Dedifferentiated amniotic fluid mesenchymal stem cell (primary cell): ENCODE measurements at regions not wholly inside any gene's neighbourhood (a gene's known extent, or its start where the extent isn't known, plus 50 kb on each side); places are given as distances from the start of the nearest gene placed in this dataset.
"Not testable (repeated sequence)": the region's sequence is repeated elsewhere in the genome, so short reads cannot be mapped to it uniquely, and the experiment has no call there.

ENCODE experiments used
- DNase-seq: peaks from one replicate; pipeline ENCODE4 v3.0.0-alpha.2; 2016; ENCODE audit errors: extremely low spot score

DNA sequence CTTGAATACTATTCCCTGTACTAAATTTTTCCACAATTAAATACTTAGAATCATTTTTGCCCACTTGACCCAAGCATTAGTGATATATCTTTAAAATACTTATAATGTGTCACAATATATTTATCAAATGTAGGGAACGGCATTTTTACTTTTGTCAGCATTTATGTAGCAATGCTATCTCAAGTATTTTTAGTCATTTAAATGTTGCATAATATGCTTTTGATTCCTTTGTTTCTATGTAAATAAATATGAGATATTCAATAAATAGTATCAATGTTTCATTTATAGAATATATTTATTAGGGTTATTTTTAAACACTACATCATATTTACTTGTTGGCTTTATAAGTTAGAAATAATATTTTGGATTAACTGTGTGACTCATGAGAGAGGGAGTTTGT is 199.7 kb upstream of the WSB1 start:
- DNase-seq: not testable (repeated sequence)

DNA sequence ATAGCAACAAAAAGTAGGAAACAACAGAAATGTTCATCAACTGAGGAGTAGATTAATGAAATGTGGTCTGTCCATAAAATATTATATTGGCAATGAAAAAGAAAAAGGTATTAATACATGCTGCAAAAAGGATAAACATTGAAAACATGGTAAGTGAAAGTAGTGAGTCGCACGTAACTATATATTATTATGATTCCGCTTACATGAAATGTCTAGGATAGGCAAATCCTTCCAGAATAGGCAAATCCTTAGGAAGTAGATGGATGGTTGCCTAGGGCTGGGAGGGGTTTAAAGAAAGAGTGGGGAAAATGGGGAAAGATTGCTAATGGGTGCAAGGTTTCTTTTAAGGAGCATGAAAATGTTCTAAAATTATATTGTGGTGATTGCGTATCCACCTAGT is 198.1 kb upstream of the WSB1 start:
- DNase-seq: not testable (repeated sequence)

DNA sequence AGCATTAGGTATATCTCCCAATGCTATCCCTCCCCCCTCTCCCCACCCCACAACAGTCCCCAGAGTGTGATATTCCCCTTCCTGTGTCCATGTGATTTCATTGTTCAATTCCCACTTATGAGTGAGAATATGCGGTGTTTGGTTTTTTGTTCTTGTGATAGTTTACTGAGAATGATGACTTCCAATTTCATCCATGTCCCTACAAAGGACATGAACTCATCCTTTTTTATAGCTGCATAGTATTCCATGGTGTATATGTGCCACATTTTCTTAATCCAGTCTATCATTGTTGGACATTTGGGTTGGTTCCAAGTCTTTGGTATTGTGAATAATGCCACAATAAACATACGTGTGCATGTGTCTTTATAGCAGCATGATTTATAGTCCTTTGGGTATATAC is 194.6 kb upstream of the WSB1 start:
- DNase-seq: not testable (repeated sequence)

DNA sequence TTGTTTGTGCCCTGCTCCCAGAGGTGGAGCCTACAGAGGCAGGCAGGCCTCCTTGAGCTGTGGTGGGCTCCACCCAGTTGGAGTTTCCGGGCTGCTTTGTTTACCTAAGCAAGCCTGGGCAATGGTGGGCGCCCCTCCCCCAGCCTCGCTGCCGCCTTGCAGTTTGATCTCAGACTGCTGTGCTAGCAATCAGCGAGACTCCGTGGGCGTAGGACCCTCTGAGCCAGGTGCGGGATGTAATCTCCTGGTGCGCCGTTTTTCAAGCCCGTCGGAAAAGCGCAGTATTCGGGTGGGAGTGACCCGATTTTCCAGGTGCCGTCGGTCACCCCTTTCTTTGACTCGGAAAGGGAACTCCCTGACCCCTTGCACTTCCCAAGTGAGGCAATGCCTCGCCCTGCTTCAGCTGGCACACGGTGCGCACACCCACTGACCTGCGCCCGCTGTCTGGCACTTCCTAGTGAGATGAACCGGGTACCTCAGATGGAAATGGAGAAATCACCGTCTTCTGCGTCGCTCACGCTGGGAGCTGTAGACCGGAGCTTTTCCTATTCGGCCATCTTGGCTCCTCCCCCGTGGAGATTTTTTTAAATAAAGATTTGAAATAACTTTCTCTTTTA is 189.2 kb upstream of the WSB1 start:
- DNase-seq: not testable (repeated sequence)

DNA sequence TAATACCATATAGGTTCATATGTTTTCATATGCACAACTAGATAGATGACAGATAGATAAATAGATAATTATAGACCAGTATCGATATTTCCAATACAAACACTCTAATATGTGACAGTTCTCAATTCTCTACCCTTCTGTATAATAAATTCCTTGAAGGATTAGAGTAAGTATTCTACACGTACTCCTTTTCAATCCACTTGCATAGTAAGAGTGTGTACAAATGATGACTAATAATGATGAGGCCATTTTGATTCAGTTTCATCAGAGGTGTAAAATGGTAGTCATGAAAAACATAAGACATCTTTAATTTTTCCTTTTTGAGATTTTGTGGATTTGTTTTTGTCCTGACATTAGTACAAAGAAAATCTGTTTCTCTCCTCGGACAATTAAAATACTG is 188.3 kb upstream of the WSB1 start:
- DNase-seq: no peak

DNA sequence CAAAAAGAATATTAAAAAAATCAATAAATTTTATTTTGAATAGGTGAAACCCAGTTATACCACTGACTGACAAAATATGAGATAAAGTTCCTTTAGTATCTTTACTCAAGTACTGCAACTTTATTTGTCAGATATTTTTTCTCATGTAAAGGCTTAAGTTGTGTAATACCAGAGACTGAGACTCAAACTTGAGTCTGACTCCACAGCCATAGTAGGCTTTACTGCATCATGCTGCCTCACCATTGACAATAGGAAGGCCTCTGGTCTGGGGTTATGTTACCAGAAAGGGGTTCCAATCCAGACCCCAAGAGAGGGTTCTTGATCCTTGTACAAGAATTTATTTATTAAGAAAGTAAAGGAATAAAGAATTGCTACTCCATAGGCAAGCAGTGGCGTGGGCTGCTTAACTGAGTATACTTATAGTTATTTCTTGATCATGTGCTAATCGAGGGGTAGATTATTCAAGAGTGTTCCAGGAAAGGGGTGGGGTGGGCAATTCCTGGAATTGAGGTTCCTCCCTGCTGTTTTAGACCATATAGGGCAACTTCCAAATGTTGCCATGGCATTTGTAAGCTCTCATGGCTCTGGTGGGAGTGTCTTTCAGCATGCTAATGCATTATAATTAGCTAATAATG is 187.4 kb upstream of the WSB1 start:
- no peak for DNase-seq

DNA sequence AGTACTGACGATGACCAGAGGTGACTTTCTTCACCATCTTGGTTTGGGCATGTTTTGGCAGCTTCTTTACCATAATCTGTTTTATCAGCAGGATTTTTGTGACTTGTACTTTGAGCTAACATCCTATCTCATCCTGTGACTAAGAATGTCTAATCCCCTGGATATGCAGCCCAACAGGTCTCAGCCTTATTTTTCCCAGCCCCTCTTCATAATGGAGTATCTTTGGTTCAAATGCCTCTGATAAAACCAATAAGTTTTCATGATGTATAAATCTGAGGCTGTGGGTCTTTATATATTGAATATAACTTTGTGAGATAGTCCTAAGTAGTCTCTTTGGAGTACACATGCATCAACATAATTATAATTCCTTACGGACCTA is 186.9 kb upstream of the WSB1 start:
- DNase-seq: no peak

DNA sequence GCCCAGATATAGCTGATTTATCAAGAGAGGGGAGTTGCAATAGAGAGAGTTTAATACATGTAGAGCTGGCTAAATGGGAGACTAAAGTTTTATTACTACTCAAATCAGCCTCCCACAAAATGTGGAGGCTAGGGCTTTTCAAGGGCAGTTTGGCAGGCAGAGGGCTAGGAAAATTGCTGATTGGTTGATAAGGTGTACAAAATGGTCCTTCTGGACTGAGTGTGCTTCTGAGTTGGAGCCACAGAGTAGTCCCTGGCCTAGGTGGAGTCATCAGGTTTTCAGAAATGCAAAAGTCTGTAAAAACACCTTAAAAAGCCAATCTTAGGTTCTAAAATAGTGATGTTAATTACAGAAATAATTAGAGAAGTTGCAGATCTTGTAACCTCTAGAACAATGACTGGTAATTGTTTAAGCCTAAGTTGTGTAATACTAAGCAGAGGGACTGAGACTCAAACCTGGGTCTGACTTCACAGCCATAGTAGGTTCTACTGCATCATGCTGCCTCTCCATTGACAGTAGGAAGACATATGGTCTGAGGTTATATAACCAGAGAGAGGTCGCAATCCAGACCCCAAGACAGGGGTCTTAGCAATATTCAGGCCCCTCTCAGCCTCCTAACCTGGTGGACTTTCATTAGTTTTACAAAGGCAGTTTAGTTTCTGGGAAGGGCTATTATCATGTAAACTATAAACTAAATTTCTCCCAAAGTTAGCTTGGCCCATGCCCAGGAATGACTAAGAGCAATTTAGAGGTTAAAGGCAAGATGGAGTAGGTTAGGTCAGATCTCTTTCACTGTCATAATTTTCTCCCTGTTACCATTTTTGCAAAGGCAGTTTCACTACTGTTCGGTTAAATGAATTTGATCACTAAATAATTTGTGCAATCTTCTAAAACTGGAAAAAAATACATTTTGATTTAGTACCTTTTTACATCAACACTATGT is 186.3 kb upstream of the WSB1 start:
- not testable (repeated sequence) for DNase-seq

DNA sequence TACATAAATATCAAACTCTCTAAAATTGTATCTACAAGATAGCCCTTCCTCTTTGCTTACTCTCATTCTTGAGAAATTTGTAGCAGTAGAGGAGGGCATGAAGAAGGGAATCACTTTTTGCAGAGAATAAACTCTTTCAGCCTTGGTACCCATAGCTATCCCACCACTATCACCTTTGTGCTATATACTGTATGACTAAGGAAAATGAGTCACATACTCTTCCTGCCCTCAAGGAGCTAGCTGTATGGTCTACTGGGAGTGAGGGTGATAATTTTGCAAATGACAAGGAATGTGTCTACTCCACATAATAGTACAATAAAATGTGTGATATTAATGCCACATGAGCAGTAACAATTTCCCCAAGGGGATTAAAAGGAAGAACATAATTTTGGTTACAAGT is 184.6 kb upstream of the WSB1 start:
- DNase-seq: no peak

DNA sequence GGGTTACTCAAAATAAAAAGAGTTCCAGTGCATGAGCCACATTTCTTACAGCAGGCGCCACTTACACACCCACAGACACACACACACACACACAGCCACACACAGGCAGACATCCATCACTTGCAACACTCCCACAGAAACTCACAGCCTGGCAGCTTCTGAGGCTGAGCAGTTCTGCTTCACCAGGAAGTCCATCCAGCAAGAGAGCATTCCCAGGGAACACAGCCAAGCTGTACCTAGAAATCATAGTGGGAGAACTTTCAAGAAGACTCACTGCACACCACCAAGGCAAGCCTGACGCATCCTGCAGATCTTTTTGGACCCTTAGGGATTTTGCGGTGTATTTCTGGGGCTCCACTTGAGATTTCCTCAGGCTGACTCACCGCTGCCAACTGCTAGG is 140.9 kb upstream of the WSB1 start:
- DNase-seq: no peak

DNA sequence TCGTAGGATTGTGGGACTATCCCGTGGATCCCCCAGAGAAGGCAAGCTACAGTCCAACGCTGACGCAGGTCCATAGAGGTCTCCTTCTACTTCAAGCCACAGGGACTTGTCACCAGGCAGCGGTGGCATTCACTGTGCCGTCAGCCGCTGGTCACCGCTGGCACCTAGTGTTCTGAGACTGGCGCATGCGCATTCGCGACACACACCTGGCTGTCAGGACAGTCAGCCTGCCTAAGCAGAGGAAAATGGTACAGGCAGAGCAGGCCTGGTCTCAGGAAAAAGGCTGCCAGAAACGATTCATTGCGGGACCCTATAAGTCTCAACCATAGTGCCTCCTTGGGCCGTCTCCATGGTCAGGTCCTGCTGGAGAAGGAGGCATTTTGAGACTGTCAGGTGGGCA is 138.0 kb upstream of the WSB1 start:
- no peak for DNase-seq

DNA sequence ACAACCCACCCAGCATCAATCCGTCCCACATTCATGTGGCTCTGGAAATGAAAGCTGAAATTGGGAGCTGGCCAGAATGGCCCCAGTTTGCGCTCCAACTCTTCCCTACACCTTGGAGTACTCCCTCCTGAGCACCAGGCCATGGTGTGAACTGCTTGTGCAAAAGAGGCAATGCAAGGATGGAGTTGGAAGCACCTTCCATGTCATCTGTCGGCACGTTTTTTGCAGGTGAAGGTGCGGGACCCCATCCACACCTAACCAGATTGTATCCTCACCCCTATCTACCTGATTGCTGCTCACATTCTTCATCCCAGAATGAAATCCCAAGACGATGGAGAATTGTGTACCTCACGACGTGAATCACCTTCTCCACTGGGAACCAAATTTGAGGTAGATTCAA is 136.6 kb upstream of the WSB1 start:
- DNase-seq: no peak

DNA sequence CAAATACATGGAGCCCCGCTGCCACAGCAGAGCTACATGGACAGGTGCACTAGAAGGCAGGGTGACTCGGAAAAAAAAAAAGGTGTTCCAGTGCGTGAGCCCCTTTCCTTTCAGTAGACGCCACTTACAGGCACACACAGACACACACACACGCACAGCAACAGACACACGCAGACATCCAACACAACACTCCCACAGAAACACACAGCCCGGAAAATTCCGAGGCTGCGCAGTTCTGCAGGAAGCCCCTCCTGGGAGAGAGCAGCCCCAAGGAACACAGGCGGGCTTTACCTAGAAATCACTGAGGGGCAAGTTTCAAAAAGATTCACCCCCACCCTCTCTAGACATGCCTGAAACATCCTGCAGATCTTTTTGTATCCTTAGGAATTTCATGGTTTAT is 136.0 kb upstream of the WSB1 start:
- DNase-seq: no peak

DNA sequence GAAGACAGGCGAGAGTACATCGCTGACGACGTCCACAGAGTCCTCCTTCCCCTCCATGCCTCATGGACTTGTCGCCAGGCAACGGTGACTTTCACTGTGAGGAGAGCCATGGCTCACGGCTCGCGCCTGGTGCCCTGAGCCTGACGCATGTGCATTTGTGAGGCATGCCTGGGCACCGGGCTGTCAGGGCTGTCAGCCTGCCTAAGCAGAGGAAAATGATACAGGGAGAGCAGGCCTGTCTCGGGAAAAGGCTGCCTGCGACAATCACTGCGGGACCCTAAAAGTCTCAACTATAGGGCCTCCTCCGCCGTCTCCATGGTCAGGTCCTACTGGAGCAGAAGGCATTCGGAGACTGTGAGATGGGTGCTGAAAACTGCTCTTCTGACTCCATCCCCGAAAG is 135.5 kb upstream of the WSB1 start:
- no peak for DNase-seq

DNA sequence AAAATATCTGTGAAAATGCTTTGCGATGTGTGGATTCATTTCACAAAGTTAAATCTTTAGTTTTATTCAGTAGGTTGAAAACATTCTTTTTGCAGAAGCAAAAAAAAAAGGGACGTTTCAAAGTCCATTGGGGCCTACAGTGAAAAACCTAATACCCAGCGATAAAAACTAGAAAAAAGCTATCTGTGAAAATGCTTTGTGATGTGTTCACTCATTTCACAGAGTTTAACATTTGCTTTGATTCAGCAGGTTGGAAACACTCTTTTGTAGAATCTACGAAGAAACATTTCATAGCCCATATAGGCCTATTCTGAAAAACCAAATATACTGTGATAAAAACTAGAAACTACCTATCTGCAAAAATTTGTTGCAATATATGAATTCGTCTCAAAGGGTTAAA is 113.6 kb upstream of the WSB1 start:
- DNase-seq: no peak

DNA sequence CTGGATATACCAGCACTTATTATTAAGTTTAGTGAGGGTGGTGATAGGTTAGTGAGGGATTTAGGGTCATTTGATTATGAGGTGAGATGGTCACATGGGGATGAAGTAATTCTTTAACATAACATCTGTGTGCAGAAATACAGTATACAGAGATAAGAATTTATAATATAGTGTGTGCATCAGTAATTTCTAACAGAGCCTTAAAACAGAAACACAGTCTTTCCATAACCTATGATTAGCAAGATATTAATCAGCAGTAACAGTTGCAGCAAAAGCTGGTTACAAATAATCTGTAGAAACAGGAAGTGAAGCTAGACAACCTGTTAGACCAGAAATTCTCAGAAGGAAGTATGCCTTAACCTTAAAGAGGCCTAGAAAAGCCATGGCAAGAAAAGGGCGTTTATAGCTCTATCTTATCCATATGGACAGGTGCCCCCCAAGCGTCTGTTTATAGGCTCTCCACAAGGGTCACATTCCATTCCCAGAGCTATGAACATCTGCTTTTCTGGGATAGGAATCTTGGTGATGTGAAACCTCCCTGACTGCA is 112.5 kb upstream of the WSB1 start:
- DNase-seq: not testable (repeated sequence)

DNA sequence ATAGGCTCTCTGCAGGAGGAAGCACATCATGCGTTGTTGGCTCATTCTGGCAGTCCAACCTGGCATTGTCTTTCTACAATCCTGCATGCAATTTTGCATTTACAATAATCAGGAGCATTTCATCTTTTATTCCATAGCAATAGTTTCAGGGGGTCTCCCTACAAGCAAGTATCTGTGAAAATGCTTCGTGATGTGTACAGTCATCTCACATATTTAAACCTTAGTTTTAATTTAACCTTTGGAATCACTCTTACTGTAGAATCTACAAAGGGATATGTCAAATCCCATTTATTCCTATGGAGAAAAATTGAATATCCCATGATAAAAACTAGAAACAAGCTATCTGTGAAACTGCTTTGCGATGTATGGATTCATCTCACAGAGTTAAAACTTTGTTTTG is 112.0 kb upstream of the WSB1 start:
- DNase-seq: no peak

DNA sequence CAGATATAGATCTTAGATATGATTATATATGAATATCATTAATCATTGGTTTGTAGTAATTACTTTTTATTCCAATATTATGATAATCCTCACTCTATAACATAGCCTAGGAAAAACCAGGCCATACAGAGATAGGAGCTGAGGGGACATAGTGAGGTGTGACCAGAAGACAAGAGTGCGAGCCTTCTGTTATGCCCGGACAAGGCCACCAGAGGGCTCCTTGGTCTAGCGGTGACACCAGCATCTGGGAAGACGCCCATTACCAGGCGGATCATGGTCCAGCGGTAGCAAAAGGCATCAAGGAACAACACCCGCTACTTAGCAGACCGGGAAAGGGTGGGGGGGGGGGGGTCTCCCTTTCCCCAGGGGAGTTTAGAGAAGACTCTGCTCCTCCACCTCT is 96.4 kb upstream of the WSB1 start:
- DNase-seq: not testable (repeated sequence)

DNA sequence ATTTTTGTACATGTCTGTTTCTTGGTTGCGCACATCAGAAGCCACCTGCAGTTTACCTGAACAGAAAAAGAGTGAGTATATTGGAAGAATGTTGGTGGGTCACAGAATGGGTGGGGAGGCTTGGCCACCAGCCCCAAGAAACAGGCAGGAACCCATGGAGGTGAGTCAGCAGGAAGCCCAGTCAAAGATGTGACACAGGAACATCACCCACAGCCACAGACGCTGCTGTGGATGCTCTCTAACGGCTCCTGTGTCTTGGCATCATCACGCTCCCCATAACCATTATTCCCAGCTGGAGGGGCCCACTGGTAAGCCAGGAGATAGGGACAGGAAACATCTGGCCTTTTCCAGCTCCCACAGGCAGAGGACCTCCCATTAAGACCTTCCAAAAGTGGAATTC is 94.0 kb upstream of the WSB1 start:
- DNase-seq: no peak

DNA sequence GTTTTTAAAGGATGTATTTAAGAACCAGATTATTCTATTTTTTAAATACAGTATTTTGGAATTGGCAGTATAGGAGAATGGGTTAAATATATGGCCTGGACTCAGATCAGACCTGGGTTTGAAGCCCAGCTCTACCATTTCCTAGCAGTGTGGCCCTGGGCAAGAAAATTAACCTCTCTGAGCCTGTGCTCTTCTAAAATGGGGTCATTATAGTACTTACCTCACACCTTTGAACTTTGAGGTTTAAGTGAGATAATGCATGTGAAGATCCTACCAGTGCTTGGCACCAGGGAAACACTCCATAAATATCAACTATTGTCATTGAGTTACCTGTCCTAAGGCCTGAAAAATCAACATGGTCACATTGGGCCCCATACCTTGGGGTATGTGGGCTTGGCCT is 93.4 kb upstream of the WSB1 start:
- no peak for DNase-seq

DNA sequence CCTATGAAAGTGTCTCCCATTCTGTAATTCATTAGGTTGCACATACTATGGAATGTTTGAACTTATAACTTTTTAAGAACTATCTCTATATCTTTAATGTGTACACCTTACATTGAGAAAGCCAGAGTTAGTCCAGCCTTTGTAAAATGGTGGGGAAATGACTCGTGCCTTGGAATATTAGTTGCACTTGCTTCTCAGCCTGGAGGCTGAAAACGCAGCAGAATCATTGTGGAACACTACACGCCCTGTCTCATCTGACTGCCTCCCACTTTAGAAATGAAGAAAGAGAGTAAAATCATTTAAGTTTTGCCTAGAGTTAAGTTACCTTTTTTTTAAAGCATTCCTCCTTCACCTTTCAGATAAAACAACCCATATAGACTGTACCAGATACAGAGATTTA is 90.7 kb upstream of the WSB1 start:
- DNase-seq: no peak

DNA sequence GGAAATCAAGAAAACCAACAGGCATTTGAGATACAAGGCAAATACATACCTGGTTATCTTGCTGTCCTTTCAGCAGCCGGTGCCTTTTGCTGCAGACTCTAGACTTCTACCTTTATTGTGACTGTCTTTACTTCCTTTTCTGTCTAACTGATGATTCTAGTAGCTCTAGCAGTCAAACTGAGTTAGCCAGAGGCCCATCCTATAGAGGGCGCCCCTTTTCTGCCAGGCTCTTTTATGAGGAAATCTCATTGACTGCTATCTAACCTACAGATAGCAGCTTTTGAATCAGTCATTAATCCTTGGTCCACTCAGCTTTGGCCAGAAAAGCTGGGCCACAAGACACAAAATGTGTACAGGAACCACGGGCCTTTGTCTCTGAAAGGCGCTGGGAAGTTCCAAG is 87.5 kb upstream of the WSB1 start:
- no peak for DNase-seq

DNA sequence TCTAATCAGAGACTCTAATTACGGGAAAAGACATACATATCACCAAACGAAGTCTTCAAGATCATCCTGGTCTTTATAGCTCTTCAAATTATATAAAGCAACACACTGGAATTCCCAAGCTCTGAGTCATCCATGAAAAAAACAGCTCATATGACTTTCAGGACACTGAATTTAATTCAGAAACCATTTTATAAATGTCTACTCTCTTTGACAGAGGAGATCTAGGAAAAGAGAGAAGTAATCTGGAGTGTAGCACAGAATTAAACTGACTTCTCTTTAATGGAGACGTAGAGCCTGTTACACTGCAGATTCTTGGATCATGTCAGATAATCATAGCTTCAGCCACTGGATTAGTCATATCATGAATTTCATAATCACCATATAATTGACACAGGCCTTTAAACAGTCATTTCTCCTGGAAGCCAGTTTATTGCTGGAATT is 86.8 kb upstream of the WSB1 start:
- DNase-seq: peak; percentile 54
